ENCODE measurements at regions not wholly inside any gene's neighbourhood (a gene's known extent, or its start where the extent isn't known, plus 50 kb on each side); places are given as distances from the start of the nearest gene placed in this dataset.

GRCh38 chr9:107740088-107740980 is 250.8 kb upstream of the KLF4 start:
- H3K4me1 ChIP-seq (ENCODE audit: insufficient read depth): no peaks in the 10 kb centered on the region
- H3K4me1 Mint-ChIP-seq: no peaks in the 10 kb centered on the region; the same call in 2 of the 3 replicates
- no peak overlapping the region for H3K4me3 Mint-ChIP-seq
- no peaks in the 10 kb centered on the region for H3K9me3 Mint-ChIP-seq
- H3K9me2 ChIP-seq (ENCODE audit: insufficient read depth): no peaks in the 10 kb centered on the region
- no peak for DNase-seq (ENCODE audit: low spot score)
- H3K4me3 ChIP-seq: no peak overlapping the region
- H3K36me3 ChIP-seq (ENCODE audit: insufficient read depth): no peaks in the 10 kb centered on the region
- H3K27me3 ChIP-seq (ENCODE audit: insufficient read depth): no peaks in the 10 kb centered on the region
- no peak overlapping the region for H3K4me2 ChIP-seq
- H3K27ac ChIP-seq (ENCODE audit: low read depth): no peak overlapping the region
- ATAC-seq: no peak
- peaks cover 3% of the 10 kb centered on the region for H3K27me3 Mint-ChIP-seq (ENCODE audit: insufficient read depth, low read depth, poor library complexity)
- H3K79me2 ChIP-seq (replicated peaks; ENCODE audit: insufficient read depth): no peaks in the 10 kb centered on the region
- H3K27ac Mint-ChIP-seq: no peak overlapping the region
- no peaks in the 10 kb centered on the region for H3F3A ChIP-seq (replicated peaks; ENCODE audit: low read depth)
- TF ChIP-seq, protein P1, sequence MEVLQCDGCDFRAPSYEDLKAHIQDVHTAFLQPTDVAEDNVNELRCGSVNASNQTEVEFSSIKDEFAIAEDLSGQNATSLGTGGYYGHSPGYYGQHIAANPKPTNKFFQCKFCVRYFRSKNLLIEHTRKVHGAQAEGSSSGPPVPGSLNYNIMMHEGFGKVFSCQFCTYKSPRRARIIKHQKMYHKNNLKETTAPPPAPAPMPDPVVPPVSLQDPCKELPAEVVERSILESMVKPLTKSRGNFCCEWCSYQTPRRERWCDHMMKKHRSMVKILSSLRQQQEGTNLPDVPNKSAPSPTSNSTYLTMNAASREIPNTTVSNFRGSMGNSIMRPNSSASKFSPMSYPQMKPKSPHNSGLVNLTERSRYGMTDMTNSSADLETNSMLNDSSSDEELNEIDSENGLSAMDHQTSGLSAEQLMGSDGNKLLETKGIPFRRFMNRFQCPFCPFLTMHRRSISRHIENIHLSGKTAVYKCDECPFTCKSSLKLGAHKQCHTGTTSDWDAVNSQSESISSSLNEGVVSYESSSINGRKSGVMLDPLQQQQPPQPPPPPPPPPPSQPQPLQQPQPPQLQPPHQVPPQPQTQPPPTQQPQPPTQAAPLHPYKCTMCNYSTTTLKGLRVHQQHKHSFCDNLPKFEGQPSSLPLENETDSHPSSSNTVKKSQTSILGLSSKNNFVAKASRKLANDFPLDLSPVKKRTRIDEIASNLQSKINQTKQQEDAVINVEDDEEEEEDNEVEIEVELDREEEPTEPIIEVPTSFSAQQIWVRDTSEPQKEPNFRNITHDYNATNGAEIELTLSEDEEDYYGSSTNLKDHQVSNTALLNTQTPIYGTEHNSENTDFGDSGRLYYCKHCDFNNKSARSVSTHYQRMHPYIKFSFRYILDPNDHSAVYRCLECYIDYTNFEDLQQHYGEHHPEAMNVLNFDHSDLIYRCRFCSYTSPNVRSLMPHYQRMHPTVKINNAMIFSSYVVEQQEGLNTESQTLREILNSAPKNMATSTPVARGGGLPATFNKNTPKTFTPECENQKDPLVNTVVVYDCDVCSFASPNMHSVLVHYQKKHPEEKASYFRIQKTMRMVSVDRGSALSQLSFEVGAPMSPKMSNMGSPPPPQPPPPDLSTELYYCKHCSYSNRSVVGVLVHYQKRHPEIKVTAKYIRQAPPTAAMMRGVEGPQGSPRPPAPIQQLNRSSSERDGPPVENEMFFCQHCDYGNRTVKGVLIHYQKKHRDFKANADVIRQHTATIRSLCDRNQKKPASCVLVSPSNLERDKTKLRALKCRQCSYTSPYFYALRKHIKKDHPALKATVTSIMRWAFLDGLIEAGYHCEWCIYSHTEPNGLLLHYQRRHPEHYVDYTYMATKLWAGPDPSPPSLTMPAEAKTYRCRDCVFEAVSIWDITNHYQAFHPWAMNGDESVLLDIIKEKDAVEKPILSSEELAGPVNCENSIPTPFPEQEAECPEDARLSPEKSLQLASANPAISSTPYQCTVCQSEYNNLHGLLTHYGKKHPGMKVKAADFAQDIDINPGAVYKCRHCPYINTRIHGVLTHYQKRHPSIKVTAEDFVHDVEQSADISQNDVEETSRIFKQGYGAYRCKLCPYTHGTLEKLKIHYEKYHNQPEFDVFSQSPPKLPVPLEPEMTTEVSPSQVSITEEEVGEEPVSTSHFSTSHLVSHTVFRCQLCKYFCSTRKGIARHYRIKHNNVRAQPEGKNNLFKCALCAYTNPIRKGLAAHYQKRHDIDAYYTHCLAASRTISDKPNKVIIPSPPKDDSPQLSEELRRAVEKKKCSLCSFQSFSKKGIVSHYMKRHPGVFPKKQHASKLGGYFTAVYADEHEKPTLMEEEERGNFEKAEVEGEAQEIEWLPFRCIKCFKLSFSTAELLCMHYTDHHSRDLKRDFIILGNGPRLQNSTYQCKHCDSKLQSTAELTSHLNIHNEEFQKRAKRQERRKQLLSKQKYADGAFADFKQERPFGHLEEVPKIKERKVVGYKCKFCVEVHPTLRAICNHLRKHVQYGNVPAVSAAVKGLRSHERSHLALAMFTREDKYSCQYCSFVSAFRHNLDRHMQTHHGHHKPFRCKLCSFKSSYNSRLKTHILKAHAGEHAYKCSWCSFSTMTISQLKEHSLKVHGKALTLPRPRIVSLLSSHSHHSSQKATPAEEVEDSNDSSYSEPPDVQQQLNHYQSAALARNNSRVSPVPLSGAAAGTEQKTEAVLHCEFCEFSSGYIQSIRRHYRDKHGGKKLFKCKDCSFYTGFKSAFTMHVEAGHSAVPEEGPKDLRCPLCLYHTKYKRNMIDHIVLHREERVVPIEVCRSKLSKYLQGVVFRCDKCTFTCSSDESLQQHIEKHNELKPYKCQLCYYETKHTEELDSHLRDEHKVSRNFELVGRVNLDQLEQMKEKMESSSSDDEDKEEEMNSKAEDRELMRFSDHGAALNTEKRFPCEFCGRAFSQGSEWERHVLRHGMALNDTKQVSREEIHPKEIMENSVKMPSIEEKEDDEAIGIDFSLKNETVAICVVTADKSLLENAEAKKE (CRISPR knock-in tag; IDR thresholded peaks at IDR 0.05): no peak
- TF ChIP-seq JUNB (IDR thresholded peaks at IDR 0.05; ENCODE audit: unreplicated experiment) (no peak), ZNF331 (CRISPR knock-in tag; IDR thresholded peaks at IDR 0.05; ENCODE audit: low read depth) (no peak), NANOG (IDR thresholded peaks at IDR 0.05; ENCODE audit: borderline replicate concordance) (no peak)
- no peaks in the 10 kb centered on the region for H4K20me1 ChIP-seq (replicated peaks; ENCODE audit: insufficient read depth)
- H3K36me3 Mint-ChIP-seq (ENCODE audit: low read depth): no peaks in the 10 kb centered on the region
- H2AFZ ChIP-seq: no peak overlapping the region; the same call in 1 of the 2 replicates

DNA sequence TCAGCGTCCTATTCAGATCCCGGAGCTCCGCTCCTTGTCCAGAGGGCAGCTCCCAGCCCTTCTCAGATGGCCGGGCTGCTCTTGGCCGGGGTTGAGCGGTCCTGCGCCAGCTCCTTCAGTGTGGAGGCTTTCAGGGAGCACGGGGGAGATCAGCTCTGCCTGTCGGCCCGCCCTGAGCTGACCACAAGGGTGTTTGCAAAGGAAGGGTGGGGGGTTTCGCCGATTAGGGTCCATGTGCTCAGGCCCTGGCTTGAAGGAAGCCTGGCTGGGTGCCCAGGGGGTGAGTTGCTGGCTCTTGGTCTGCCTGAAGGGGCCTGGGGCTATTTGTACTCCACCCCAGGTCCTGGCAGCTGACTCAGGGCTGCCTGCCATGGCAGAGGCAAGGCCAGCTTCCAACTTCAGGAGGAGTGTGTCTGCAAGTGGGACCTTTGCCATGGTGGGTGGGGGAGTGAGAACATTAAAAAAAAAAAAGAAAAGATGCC is 250.1 kb upstream of the KLF4 start:
- Histone ChIP-seq H3K36me3 (ENCODE audit: insufficient read depth) (no peaks in the 10 kb centered on the region), H3K27ac (ENCODE audit: low read depth) (no peak overlapping the region), H3K9me2 (ENCODE audit: insufficient read depth) (no peaks in the 10 kb centered on the region), H4K20me1 (replicated peaks; ENCODE audit: insufficient read depth) (no peaks in the 10 kb centered on the region), H3K79me2 (replicated peaks; ENCODE audit: insufficient read depth) (no peaks in the 10 kb centered on the region), H2AFZ (no peak overlapping the region), H3K4me1 (ENCODE audit: insufficient read depth) (no peaks in the 10 kb centered on the region), H3K4me2 (no peak overlapping the region), H3K4me3 (no peak overlapping the region), H3F3A (replicated peaks; ENCODE audit: low read depth) (no peaks in the 10 kb centered on the region), H3K27me3 (ENCODE audit: insufficient read depth) (no peaks in the 10 kb centered on the region)
- Mint-ChIP-seq H3K4me1 (no peaks in the 10 kb centered on the region; the same call in 2 of the 3 replicates), H3K36me3 (ENCODE audit: low read depth) (no peaks in the 10 kb centered on the region), H3K9me3 (no peaks in the 10 kb centered on the region), H3K27me3 (ENCODE audit: insufficient read depth, low read depth, poor library complexity) (peaks cover 3% of the 10 kb centered on the region), H3K27ac (no peak overlapping the region), H3K4me3 (no peak overlapping the region)
- DNase-seq (ENCODE audit: low spot score): no peak
- ATAC-seq: no peak; the same call in 2 of the 3 replicates
- TF ChIP-seq CTCF (conservative IDR thresholded peaks at IDR 0.05; ENCODE audit: low read depth in 2 of 2): no peak
- TF ChIP-seq POLR2AphosphoS5 (IDR thresholded peaks at IDR 0.05; ENCODE audit: low read depth): no peak
- TF ChIP-seq EZH2phosphoT487 (IDR thresholded peaks at IDR 0.05; ENCODE audit: unreplicated experiment): no peak
- no peak for TF ChIP-seq CREB1 (CRISPR knock-in tag; IDR thresholded peaks at IDR 0.05; ENCODE audit: low read depth)
- no peak for TF ChIP-seq ETS1 (IDR thresholded peaks at IDR 0.05)
- TF ChIP-seq STAT1 (IDR thresholded peaks at IDR 0.05; ENCODE audit: unreplicated experiment): no peak

Data from GM23338 (cell line).